Stimulated activated CD4-positive, alpha-beta T cell treated with anti-CD3 and anti-CD28 coated beads, TNF-alpha, amount 100 ng/mL, for 1 hour (primary cell): ENCODE measurements at regions not wholly inside any gene's neighbourhood (a gene's known extent, or its start where the extent isn't known, plus 50 kb on each side); places are given as distances from the start of the nearest gene placed in this dataset.

ENCODE experiments used
- DNase-seq, 3 donors: peaks; one replicate each; pipeline ENCODE4 v3.0.0-alpha.2; 2020; ENCODE audit warnings: low read depth in 3 of 3, low spot score in 1 of 3

GRCh38 chr1:4511374-4511773 lies 143.0 kb upstream of the AJAP1 start:
- DNase-seq = no peak

- DNase-seq = no peak
Observed at GRCh38 chr1:4512636-4513035, 141.8 kb upstream of the AJAP1 start.

DNA sequence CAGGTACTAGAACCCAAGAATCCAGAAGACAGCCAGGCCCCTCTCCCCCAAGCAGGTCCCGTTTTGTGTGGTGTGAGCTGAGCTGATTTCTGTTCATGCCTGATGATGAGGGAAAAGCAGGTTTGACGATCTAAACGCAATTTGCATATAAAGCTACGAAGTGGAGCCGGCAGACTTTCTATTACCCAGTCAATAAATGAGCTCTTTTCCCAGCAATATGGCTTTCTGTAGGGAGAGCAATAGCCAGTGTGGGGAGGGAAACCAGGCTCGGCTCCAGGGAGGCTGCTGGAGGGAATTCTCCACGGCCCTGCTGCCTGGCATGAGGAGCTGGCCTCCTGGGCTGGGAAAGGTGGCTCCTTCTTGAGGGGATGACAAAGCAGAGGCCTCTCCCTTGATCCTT lies 140.7 kb upstream of the AJAP1 start:
- DNase-seq = no peak

DNA sequence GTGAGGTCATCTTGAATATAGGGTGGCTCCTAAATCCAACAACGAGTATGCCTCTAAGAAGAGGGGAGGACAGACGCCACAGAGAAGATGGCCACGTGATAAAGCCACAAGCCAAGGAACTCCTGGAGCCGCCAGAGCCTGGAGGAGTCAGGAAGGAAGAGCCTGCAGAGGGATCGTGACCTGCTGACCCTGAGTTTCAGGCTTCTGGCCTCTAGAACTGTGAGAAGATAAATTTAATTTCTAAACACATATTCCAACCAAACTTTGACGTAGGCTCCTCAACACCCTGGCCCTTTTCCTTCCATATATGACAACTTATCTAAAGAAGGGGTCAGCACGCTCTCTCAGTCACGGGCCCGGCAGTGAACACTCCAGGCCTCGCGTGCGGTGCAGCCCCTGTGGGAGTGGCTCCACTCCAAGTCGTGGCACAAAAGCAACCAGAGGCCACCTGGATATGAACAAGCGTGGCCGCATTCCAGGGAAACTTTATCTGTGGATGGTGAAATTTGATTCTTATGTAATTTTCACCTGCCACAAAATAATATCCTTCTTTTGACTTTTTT lies 138.6 kb upstream of the AJAP1 start:
- DNase-seq = no peak

DNA sequence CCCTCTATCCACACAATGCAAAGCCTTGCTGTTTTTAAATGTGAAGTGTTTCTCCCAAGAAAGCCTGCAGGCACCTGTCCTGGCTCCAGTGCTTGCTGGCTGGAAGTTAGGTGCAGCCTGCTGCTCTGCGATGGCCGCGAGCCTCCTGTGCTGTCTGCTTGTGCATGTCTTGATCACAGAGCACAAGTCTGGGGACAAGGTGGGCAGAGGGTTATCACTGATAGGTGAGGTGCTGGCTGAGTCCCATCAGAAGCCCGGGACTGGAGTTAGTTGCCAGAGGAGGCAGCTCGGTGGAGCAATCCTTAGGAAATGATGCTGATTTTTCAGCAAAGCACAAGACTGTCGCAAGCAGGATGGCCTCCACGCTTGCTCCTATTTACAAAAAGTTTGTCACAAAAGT lies 137.8 kb upstream of the AJAP1 start:
- DNase-seq = no peak

GRCh38 chr1:4517186-4517954 lies 137.0 kb upstream of the AJAP1 start:
- DNase-seq = no peak

DNA sequence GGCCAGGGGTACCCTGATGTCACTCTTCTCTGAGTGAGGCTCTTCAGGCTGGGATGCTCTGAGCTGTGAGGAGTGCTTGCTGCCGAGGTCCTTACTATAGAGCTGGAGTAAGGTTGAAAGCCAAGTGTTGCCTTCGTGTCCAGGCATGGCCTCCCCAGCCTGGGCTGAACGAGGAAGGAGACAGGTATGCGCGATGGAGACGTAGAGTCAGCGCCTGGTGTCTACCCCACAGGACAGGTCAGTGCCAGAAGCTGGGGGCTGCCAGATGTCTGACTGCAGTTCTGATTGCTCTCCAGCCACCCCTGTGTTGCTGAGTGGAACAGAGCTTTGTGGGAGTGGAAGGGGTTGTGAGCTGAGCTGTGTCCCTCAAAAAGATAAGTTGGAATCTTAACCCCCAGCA lies 135.8 kb upstream of the AJAP1 start:
- no peak for DNase-seq

DNA sequence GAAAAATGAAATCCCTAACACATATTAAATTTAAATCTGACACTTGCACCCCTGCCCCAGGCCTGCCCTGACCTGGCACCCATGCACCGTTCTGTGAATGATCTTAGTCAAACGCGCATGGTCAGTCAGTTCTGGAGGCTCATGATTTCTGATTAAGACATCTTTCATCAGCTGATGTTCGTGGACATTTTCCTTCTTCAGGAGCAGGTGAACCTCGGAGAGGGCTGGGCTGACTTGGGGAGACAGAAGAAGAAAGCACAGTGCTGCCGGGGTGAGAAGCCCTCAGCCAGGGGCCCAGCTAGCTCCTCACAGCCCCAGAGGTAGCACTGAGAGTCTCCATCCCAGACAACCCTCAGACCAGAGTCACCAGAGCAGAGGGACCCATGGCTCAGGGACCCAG lies 134.5 kb upstream of the AJAP1 start:
- DNase-seq = no peak

- DNase-seq = no peak
Observed at GRCh38 chr1:4523551-4523950, 130.9 kb upstream of the AJAP1 start.

GRCh38 chr1:4526747-4527146 lies 127.7 kb upstream of the AJAP1 start:
- no peak for DNase-seq

DNA sequence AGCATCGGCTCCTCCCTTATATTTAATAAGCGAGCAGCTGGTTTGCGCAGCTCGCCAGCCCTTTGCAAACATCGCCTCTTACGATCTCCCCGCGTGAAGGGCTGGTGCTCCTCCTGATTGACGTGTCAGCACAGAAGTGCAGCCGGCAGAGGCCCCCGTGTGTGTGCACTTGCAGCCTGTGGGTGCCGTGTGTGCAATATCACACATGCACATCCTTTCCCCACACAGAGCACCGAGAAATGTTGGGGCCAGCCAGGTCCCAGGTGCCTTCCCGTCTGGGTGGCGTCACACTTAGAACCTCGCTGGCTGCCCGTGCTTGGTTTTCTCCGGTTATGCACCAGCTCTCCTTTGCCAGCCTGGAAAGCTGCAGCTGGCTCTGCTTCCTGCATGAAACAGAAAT lies 126.6 kb upstream of the AJAP1 start:
- no peak for DNase-seq

- DNase-seq = no peak
Observed at GRCh38 chr1:4528590-4528989, 125.8 kb upstream of the AJAP1 start.

DNA sequence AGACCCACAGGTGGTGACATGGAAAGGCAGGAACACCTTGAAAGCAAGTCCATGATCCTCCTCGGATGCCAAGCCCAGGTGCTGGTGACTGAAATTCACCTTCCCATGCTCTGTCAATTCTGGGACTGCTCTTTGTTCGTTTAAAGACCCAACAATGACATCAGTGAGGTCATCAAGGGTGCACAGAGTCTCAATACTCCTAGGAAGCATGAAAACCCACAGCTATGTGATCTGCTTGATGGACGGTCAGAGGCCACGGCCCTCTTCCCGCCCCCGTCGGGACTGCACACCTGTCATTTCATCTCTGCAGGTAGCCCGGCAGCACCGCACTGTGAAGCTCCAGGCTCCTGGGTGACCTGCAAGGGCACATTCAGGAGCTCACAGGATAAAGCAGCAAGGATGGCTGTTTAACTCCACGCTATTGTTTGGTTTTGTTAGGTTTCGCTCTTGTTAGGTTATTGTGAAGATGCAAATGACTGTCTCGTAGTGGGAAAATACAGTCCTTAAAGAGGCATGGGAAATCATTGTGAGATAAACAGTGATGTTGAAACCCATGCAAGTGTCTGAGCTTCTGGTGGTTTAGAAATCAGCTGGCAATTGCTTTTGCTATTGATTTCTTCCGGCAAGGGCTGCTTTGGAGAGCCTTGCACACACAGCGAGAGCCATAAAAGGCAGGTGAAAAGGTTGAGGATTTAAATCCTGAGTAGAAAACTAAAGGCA lies 124.8 kb upstream of the AJAP1 start:
- no peak for DNase-seq

- DNase-seq = no peak
Observed at GRCh38 chr1:4530166-4530785, 124.1 kb upstream of the AJAP1 start.

GRCh38 chr1:4531842-4532241 lies 122.6 kb upstream of the AJAP1 start:
- no peak for DNase-seq

- DNase-seq = no peak
Observed at GRCh38 chr1:4532656-4533055, 121.8 kb upstream of the AJAP1 start.

- DNase-seq = no peak
Observed at GRCh38 chr1:4546911-4547310, 107.5 kb upstream of the AJAP1 start.

- DNase-seq = no peak
Observed at GRCh38 chr1:4549930-4550329, 104.5 kb upstream of the AJAP1 start.

- DNase-seq = no peak
Observed at GRCh38 chr1:4550941-4551340, 103.5 kb upstream of the AJAP1 start.

DNA sequence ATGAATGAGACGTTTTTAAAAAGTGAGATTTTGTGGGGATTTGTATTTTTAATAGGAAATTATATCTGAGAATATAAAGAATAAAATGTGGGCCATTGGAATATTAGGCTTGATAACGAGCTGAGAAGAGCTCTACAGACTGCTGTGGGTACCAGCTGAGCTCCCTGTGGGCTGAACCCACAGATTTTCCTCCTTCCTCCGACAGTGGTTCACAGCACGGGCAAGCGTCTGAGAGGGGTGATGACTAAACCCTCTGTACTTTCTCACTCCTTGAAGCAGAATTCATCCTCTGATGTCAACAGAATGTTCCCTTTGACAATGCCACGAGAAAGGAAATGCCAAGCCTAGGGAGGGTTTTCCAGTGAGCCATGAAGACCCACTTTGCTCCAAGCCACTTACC lies 102.7 kb upstream of the AJAP1 start:
- DNase-seq = no peak

- DNase-seq = no peak
Observed at GRCh38 chr1:4553761-4554160, 100.6 kb upstream of the AJAP1 start.

DNA sequence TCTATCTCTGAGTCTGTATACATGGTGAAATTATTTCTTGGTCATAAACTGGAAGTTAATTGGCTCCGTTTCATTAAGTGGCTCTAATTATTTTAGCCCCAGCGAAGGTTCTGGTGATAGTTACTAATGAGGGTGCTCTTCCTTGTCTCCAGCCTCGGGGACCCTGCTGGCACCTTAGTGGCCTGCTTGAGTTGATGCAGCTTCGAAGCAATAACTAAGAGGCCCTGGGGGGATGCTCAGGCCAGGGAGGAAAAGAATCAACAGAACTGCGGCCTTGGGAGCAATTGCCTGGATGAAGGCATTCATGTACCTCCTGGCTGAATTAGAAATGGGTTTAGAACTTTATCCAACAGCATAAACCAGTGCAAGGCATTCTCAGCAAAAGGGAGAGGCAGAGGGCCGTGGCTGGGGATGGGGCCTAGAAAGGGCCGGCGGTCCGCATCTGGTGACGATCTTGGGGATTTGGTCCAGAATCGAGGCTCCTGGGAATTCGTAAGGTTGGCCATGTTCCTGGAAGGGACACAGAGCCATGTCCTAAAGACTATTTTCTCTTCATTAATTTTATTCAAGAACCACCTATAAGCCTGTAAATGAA lies 100.0 kb upstream of the AJAP1 start:
- no peak for DNase-seq
